ENCODE measurements at regions not wholly inside any gene's neighbourhood (a gene's known extent, or its start where the extent isn't known, plus 50 kb on each side); places are given as distances from the start of the nearest gene placed in this dataset.

DNA sequence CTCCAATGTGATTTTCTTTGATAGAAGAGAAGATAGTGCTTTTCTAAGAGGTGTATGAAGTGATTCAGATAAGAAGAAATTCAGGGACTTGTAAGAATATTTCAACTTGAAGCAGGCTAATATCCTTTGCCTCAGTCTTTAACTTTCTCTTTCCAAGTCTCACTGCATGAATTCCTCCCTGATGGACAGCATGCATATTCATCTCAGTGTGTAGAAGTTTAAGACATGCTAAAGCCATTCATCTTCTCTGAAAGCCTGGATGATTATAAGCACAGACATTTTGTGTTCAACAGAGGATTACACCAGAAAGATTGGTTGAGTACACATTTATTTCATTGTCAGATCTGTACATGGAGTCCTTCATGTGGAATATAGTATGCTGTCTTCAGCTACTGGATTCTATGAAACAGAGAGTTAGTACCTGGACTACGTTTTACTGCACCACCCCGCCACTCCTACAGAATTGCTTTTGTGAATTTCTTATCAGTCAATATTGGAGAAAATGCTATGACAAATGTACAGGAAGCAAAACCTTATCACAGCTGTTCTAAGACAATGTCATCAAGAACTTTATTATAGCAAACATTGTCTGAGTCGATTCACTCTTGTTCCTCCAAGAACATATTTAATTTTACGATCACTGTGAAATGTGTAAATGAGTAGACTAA, 1346.1 kb downstream of the OTOL1 start (continued):
- TF ChIP-seq, protein P1, sequence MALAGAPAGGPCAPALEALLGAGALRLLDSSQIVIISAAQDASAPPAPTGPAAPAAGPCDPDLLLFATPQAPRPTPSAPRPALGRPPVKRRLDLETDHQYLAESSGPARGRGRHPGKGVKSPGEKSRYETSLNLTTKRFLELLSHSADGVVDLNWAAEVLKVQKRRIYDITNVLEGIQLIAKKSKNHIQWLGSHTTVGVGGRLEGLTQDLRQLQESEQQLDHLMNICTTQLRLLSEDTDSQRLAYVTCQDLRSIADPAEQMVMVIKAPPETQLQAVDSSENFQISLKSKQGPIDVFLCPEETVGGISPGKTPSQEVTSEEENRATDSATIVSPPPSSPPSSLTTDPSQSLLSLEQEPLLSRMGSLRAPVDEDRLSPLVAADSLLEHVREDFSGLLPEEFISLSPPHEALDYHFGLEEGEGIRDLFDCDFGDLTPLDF (CRISPR knock-in tag; IDR thresholded peaks at IDR 0.05), result no peak
- no peak for TF ChIP-seq ZNF671 (CRISPR knock-in tag; IDR thresholded peaks at IDR 0.05)
- no peak for TF ChIP-seq AR (CRISPR knock-in tag; IDR thresholded peaks at IDR 0.05)
- no peak for TF ChIP-seq NR1H2 (CRISPR knock-in tag; IDR thresholded peaks at IDR 0.05)
- TF ChIP-seq ELF4 (CRISPR knock-in tag; IDR thresholded peaks at IDR 0.05; ENCODE audit: low read depth), result no peak
- TF ChIP-seq ZBTB21 (CRISPR knock-in tag; IDR thresholded peaks at IDR 0.05; ENCODE audit: borderline replicate concordance), result no peak
- TF ChIP-seq TEAD4 (CRISPR knock-in tag; IDR thresholded peaks at IDR 0.05), result no peak

DNA sequence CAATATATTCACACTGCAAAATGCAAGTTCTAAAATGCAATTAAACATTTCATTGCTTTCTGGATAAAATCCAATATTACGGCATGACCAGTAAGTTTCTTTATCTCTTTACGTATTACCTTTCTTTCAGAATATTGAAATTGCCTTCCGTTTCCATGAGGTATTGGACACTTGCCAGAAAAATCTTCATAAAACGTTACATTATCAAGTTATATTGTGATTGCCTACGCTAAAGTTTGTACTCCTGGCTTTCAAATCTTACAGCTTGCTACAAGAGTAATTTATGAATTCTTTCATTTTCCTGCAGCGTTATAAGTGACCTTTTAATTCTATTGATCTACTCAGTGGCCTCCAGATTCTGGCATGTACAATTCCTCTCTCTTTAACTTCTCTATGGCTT, 1349.3 kb downstream of the OTOL1 start:
- H3K9me3 Mint-ChIP-seq, result no peaks in the 10 kb centered on the region
- H3K4me1 Mint-ChIP-seq, result no peaks in the 10 kb centered on the region
- ChIA-PET CTCF (no interaction called here), POLR2A (no interaction called here)
- H3K27ac Mint-ChIP-seq, result no peak overlapping the region
- no peaks in the 10 kb centered on the region for H3K27me3 Mint-ChIP-seq (ENCODE audit: low read depth)
- no peak overlapping the region for H3K4me3 Mint-ChIP-seq
- no peak for DNase-seq (ENCODE audit: low spot score)
- no peaks in the 10 kb centered on the region for H3K36me3 Mint-ChIP-seq
- ATAC-seq, result no peak
- no peak for TF ChIP-seq NR2C2 (CRISPR knock-in tag; IDR thresholded peaks at IDR 0.05)
- TF ChIP-seq, protein P2, sequence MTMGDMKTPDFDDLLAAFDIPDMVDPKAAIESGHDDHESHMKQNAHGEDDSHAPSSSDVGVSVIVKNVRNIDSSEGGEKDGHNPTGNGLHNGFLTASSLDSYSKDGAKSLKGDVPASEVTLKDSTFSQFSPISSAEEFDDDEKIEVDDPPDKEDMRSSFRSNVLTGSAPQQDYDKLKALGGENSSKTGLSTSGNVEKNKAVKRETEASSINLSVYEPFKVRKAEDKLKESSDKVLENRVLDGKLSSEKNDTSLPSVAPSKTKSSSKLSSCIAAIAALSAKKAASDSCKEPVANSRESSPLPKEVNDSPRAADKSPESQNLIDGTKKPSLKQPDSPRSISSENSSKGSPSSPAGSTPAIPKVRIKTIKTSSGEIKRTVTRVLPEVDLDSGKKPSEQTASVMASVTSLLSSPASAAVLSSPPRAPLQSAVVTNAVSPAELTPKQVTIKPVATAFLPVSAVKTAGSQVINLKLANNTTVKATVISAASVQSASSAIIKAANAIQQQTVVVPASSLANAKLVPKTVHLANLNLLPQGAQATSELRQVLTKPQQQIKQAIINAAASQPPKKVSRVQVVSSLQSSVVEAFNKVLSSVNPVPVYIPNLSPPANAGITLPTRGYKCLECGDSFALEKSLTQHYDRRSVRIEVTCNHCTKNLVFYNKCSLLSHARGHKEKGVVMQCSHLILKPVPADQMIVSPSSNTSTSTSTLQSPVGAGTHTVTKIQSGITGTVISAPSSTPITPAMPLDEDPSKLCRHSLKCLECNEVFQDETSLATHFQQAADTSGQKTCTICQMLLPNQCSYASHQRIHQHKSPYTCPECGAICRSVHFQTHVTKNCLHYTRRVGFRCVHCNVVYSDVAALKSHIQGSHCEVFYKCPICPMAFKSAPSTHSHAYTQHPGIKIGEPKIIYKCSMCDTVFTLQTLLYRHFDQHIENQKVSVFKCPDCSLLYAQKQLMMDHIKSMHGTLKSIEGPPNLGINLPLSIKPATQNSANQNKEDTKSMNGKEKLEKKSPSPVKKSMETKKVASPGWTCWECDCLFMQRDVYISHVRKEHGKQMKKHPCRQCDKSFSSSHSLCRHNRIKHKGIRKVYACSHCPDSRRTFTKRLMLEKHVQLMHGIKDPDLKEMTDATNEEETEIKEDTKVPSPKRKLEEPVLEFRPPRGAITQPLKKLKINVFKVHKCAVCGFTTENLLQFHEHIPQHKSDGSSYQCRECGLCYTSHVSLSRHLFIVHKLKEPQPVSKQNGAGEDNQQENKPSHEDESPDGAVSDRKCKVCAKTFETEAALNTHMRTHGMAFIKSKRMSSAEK (CRISPR knock-in tag; IDR thresholded peaks at IDR 0.05; ENCODE audit: borderline replicate concordance), result no peak
- no peak for TF ChIP-seq ZNF671 (CRISPR knock-in tag; IDR thresholded peaks at IDR 0.05)
- no peak for TF ChIP-seq NR1H2 (CRISPR knock-in tag; IDR thresholded peaks at IDR 0.05)
- TF ChIP-seq ZNF138 (CRISPR knock-in tag; conservative IDR thresholded peaks at IDR 0.05), result no peak
- no peak for TF ChIP-seq E2F4 (CRISPR knock-in tag; IDR thresholded peaks at IDR 0.05; ENCODE audit: borderline replicate concordance, low read depth)
- no peak for TF ChIP-seq SP1 (CRISPR knock-in tag; conservative IDR thresholded peaks at IDR 0.05)
- no peak for TF ChIP-seq PREB (CRISPR knock-in tag; IDR thresholded peaks at IDR 0.05; ENCODE audit: borderline replicate concordance)
- TF ChIP-seq EMX1 (CRISPR knock-in tag; IDR thresholded peaks at IDR 0.05), result no peak
- no peak for TF ChIP-seq SMAD3 (CRISPR knock-in tag; IDR thresholded peaks at IDR 0.05; ENCODE audit: borderline replicate concordance)
- no peak for TF ChIP-seq ESRRA (CRISPR knock-in tag; IDR thresholded peaks at IDR 0.05; ENCODE audit: borderline replicate concordance)
- TF ChIP-seq TCF7 (CRISPR knock-in tag; IDR thresholded peaks at IDR 0.05; ENCODE audit: low read depth), result no peak
- TF ChIP-seq, protein P3, sequence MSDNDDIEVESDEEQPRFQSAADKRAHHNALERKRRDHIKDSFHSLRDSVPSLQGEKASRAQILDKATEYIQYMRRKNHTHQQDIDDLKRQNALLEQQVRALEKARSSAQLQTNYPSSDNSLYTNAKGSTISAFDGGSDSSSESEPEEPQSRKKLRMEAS (CRISPR knock-in tag; IDR thresholded peaks at IDR 0.05), result no peak
- TF ChIP-seq, protein P4, sequence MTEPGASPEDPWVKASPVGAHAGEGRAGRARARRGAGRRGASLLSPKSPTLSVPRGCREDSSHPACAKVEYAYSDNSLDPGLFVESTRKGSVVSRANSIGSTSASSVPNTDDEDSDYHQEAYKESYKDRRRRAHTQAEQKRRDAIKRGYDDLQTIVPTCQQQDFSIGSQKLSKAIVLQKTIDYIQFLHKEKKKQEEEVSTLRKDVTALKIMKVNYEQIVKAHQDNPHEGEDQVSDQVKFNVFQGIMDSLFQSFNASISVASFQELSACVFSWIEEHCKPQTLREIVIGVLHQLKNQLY (CRISPR knock-in tag; IDR thresholded peaks at IDR 0.05), result no peak
- TF ChIP-seq TEAD4 (CRISPR knock-in tag; IDR thresholded peaks at IDR 0.05), result no peak
- no peak for TF ChIP-seq STAT6 (CRISPR knock-in tag; conservative IDR thresholded peaks at IDR 0.05; ENCODE audit: low read depth)

All from WTC11 (cell line).